Liver (tissue), 3 donors: ENCODE measurements at regions not wholly inside any gene's neighbourhood (a gene's known extent, or its start where the extent isn't known, plus 50 kb on each side); places are given as distances from the start of the nearest gene placed in this dataset.

Source experiments
- CTCF ChIP-seq: fragments of 150-350 bp; IDR thresholded peaks from 2 replicates; pipeline ENCODE4 v1.5.1; 2017; ENCODE audit warnings: improper control_type of control experiment, low read depth, low read length; ENCODE audit not compliant: missing input control
- JUND ChIP-seq, 2 donors: IDR thresholded peaks; 2 replicates each; pipeline ENCODE4 v1.6.1; 2016; ENCODE audit warnings: antibody characterized with exemption in 2 of 2
- donor health status: healthy.
- donor health status: healthy.

- TF ChIP-seq CTCF, result no peak
- no peak for TF ChIP-seq JUND (IDR thresholded peaks at IDR 0.05)
These were observed 548.9 kb upstream of the CDH8 start for GRCh38 chr16:62585041-62585545.
